Pancreas (tissue), 10 donors: ENCODE measurements at regions not wholly inside any gene's neighbourhood (a gene's known extent, or its start where the extent isn't known, plus 50 kb on each side); places are given as distances from the start of the nearest gene placed in this dataset.

Experiments used
- ATAC-seq, 4 donors: fragments of 200-7000 bp; cut with Tn5 transposase; one replicate each; pipeline versions ENCODE4 v1.8.0 to v1.9.1; 2020; ENCODE audit warnings: mild to moderate bottlenecking in 4 of 4, moderate library complexity in 4 of 4
- DNase-seq, 6 donors: peaks; one replicate each; pipeline ENCODE4 v3.0.0-alpha.2; 2020
- FAIRE-seq: peaks from 2 replicates; lab custom pipeline; 2012; peaks lifted over from hg19 to GRCh38; lab: Jason Lieb, UNC
- H3K27ac ChIP-seq, 4 donors: fragments of 200-600 bp; sonication (generic); 1 replicate in 3 of 4; 2 replicates in 1 of 4; pipeline versions ENCODE4 v1.5.0 to v1.8.0; 2020
- H3K27me3 ChIP-seq, 4 donors: fragments of 200-600 bp; one replicate each; pipeline ENCODE4 v1.8.0; 2021
- H3K36me3 ChIP-seq, 3 donors: fragments of 200-600 bp; sonication (generic) in 1 of 3; one replicate each; pipeline versions ENCODE4 v1.5.0 to v1.8.0; 2020 to 2021
- H3K4me1 ChIP-seq, 3 donors: fragments of 200-600 bp; one replicate each; pipeline ENCODE4 v1.8.0; 2021
- H3K4me3 ChIP-seq, 4 donors: fragments of 200-600 bp; sonication (generic) in 2 of 4; one replicate each; pipeline versions ENCODE4 v1.5.0 to v1.8.0; 2020 to 2021
- H3K9me3 ChIP-seq, 4 donors: fragments of 200-600 bp; one replicate each; pipeline ENCODE4 v1.8.0; 2021
- CTCF ChIP-seq, 4 donors: fragments of 200-600 bp; sonication (generic) in 3 of 4; IDR thresholded peaks; one replicate each; pipeline versions ENCODE4 v1.5.0 to v1.8.0; 2021; ENCODE audit warnings: antibody characterized with exemption in 4 of 4
- WGBS, 2 donors: extraction: QIAGEN DNeasy Blood & Tissue Kit; methylation state at CpG; one replicate each; pipeline ENCODE4 v1.1.7; 2013; 5-methylcytosine and 5-hydroxymethylcytosine counted together
- intact Hi-C, 3 donors: fragments of 100-400 bp; cut with DNase I; formaldehyde crosslinking; loops; one replicate each; pipeline versions ENCODE4 v1.11.1 to v1.14.2; 2022
- donor health status: healthy with polysubstance abuse.
- donor health status: DM: no; HTN: no; CAD: no; lungs with moderate emphysema.
- donor health status: DM: no; HTN: no; CAD: no.
- donor health status: control.
- donor health status: control.
- donor health status: Bipolar disorder and iron deficiency.
- donor health status: DM: yes; HTN: yes; CAD: no.
- donor health status: DM: no; HTN: no; CAD: no.
- donor health status: DM: no; HTN: no; CAD: no.
- donor health status: DM: yes; HTN: yes; CAD: no.

- intact Hi-C loops: no loop called here
- Histone ChIP-seq H3K27me3 (no peaks in the 10 kb centered on the region), H3K9me3 (no peaks in the 10 kb centered on the region), H3K4me1 (no peaks in the 10 kb centered on the region), H3K4me3 (no peak overlapping the region), H3K27ac (no peak overlapping the region), H3K36me3 (no peaks in the 10 kb centered on the region)
- FAIRE-seq (no peak), DNase-seq (no peak), ATAC-seq (no peak)
- WGBS, 2 donors: 72 to 82% methylated on average over 5 of the region's 5 CpGs
- TF ChIP-seq CTCF (IDR thresholded peaks at IDR 0.05): no peak
These were observed 174.4 kb upstream of the ADRA1B start for GRCh38 chr5:159741829-159742322.

GRCh38 chr5:159743234-159743633 lies 173.0 kb upstream of the ADRA1B start:
- Histone ChIP-seq H3K27ac (no peak overlapping the region), H3K4me3 (no peak overlapping the region), H3K27me3 (no peaks in the 10 kb centered on the region), H3K9me3 (no peaks in the 10 kb centered on the region), H3K36me3 (no peaks in the 10 kb centered on the region), H3K4me1 (no peaks in the 10 kb centered on the region)
- FAIRE-seq (peak; percentile 13), DNase-seq (no peak), ATAC-seq (no peak)
- 87 to 90% methylated on average over 1 of the region's 1 CpG for WGBS, 2 donors
- intact Hi-C loops: no loop called here
- no peak for TF ChIP-seq CTCF (IDR thresholded peaks at IDR 0.05)

- TF ChIP-seq CTCF (IDR thresholded peaks at IDR 0.05): no peak
- Histone ChIP-seq H3K36me3 (no peaks in the 10 kb centered on the region), H3K4me1 (no peaks in the 10 kb centered on the region), H3K27ac (no peak overlapping the region), H3K27me3 (no peaks in the 10 kb centered on the region), H3K9me3 (no peaks in the 10 kb centered on the region), H3K4me3 (no peak overlapping the region)
- DNase-seq (no peak), ATAC-seq (no peak), FAIRE-seq (no peak)
- WGBS, 2 donors: 48 to 56% methylated on average over 4 of the region's 4 CpGs
- intact Hi-C loops: no loop called here
These were observed 169.6 kb upstream of the ADRA1B start for GRCh38 chr5:159746707-159747106.

- Histone ChIP-seq H3K36me3 (no peaks in the 10 kb centered on the region), H3K27ac (no peak overlapping the region), H3K4me1 (no peaks in the 10 kb centered on the region), H3K9me3 (no peaks in the 10 kb centered on the region), H3K4me3 (no peak overlapping the region), H3K27me3 (no peaks in the 10 kb centered on the region)
- FAIRE-seq (no peak), ATAC-seq (no peak), DNase-seq (no peak)
- no peak for TF ChIP-seq CTCF (IDR thresholded peaks at IDR 0.05)
- intact Hi-C loops: no loop called here
These were observed 167.1 kb upstream of the ADRA1B start for GRCh38 chr5:159749146-159749545.

GRCh38 chr5:159750226-159750625 lies 166.1 kb upstream of the ADRA1B start:
- H3K27me3 ChIP-seq: no peaks in the 10 kb centered on the region
- FAIRE-seq (no peak), ATAC-seq (no peak), DNase-seq (no peak)
- TF ChIP-seq CTCF (IDR thresholded peaks at IDR 0.05): no peak
- no peak overlapping the region for H3K27ac ChIP-seq
- no peak overlapping the region for H3K4me3 ChIP-seq
- no peaks in the 10 kb centered on the region for H3K36me3 ChIP-seq
- no peaks in the 10 kb centered on the region for H3K4me1 ChIP-seq
- 29 to 33% methylated on average over 5 of the region's 5 CpGs for WGBS, 2 donors
- H3K9me3 ChIP-seq: no peaks in the 10 kb centered on the region
- intact Hi-C loops: no loop called here
